ENCODE measurements at regions not wholly inside any gene's neighbourhood (a gene's known extent, or its start where the extent isn't known, plus 50 kb on each side); places are given as distances from the start of the nearest gene placed in this dataset.

GRCh38 chr1:38134294-38134755 is 87.7 kb upstream of the POU3F1 start:
- H3K27ac ChIP-seq (ENCODE audit: low read depth, low read length): no peak overlapping the region
- H3K4me1 ChIP-seq (ENCODE audit: control insufficient read depth, insufficient read depth, low read length): peaks cover 34% of the 10 kb centered on the region
- H3K36me3 ChIP-seq (ENCODE audit: control insufficient read depth, insufficient read depth, low read length): no peaks in the 10 kb centered on the region
- H3K9me3 ChIP-seq (ENCODE audit: control insufficient read depth, insufficient read depth, low read depth, low read length): no peaks in the 10 kb centered on the region
- H3K9ac ChIP-seq (ENCODE audit: low read length): no peak overlapping the region
- no peak overlapping the region for H3K4me3 ChIP-seq (ENCODE audit: low read depth, low read length)
- peaks cover 36% of the 10 kb centered on the region for H3K27me3 ChIP-seq (ENCODE audit: control insufficient read depth, insufficient read depth, low read length)

- Histone ChIP-seq H3K4me1 (ENCODE audit: control insufficient read depth, insufficient read depth, low read length) (peaks cover 30% of the 10 kb centered on the region), H3K9ac (ENCODE audit: low read length) (no peak overlapping the region), H3K27ac (ENCODE audit: low read depth, low read length) (no peak overlapping the region), H3K9me3 (ENCODE audit: control insufficient read depth, insufficient read depth, low read depth, low read length) (no peaks in the 10 kb centered on the region), H3K27me3 (ENCODE audit: control insufficient read depth, insufficient read depth, low read length) (peaks cover 36% of the 10 kb centered on the region), H3K36me3 (ENCODE audit: control insufficient read depth, insufficient read depth, low read length) (no peaks in the 10 kb centered on the region), H3K4me3 (ENCODE audit: low read depth, low read length) (no peak overlapping the region)
Observed at GRCh38 chr1:38133756-38134155, 87.2 kb upstream of the POU3F1 start.

- Histone ChIP-seq H3K9ac (ENCODE audit: low read length) (no peak overlapping the region), H3K27me3 (ENCODE audit: control insufficient read depth, insufficient read depth, low read length) (peaks cover 35% of the 10 kb centered on the region)
Observed at GRCh38 chr1:38133304-38133703, 86.7 kb upstream of the POU3F1 start.

GRCh38 chr1:38132681-38133080 is 86.1 kb upstream of the POU3F1 start:
- peaks cover 24% of the 10 kb centered on the region; the same call in 1 of the 2 replicates for H3K4me1 ChIP-seq (ENCODE audit: control insufficient read depth, insufficient read depth, low read length)
- no peak overlapping the region for H3K4me3 ChIP-seq (ENCODE audit: low read depth, low read length)
- no peaks in the 10 kb centered on the region for H3K36me3 ChIP-seq (ENCODE audit: control insufficient read depth, insufficient read depth, low read length)
- peaks cover 34% of the 10 kb centered on the region for H3K27me3 ChIP-seq (ENCODE audit: control insufficient read depth, insufficient read depth, low read length)
- no peak overlapping the region for H3K9ac ChIP-seq (ENCODE audit: low read length)
- H3K9me3 ChIP-seq (ENCODE audit: control insufficient read depth, insufficient read depth, low read depth, low read length): no peaks in the 10 kb centered on the region
- no peak overlapping the region for H3K27ac ChIP-seq (ENCODE audit: low read depth, low read length)

More at GRCh38 chr1:38133304-38133703, 86.7 kb upstream of the POU3F1 start:
- Histone ChIP-seq H3K36me3 (ENCODE audit: control insufficient read depth, insufficient read depth, low read length) (no peaks in the 10 kb centered on the region), H3K9me3 (ENCODE audit: control insufficient read depth, insufficient read depth, low read depth, low read length) (no peaks in the 10 kb centered on the region), H3K4me1 (ENCODE audit: control insufficient read depth, insufficient read depth, low read length) (peaks cover 25% of the 10 kb centered on the region; the same call in 1 of the 2 replicates), H3K4me3 (ENCODE audit: low read depth, low read length) (no peak overlapping the region), H3K27ac (ENCODE audit: low read depth, low read length) (no peak overlapping the region)

- Histone ChIP-seq H3K9me3 (ENCODE audit: control insufficient read depth, insufficient read depth, low read depth, low read length) (no peaks in the 10 kb centered on the region), H3K27ac (ENCODE audit: low read depth, low read length) (no peak overlapping the region), H3K9ac (ENCODE audit: low read length) (no peak overlapping the region), H3K4me3 (ENCODE audit: low read depth, low read length) (no peak overlapping the region), H3K4me1 (ENCODE audit: control insufficient read depth, insufficient read depth, low read length) (peaks cover 17% of the 10 kb centered on the region; the same call in 1 of the 2 replicates), H3K27me3 (ENCODE audit: control insufficient read depth, insufficient read depth, low read length) (peaks cover 20% of the 10 kb centered on the region), H3K36me3 (ENCODE audit: control insufficient read depth, insufficient read depth, low read length) (no peaks in the 10 kb centered on the region)
Observed at GRCh38 chr1:38131024-38131585, 84.5 kb upstream of the POU3F1 start.

GRCh38 chr1:38129971-38130370 is 83.4 kb upstream of the POU3F1 start:
- no peak overlapping the region for H3K9ac ChIP-seq (ENCODE audit: low read length)
- H3K4me1 ChIP-seq (ENCODE audit: control insufficient read depth, insufficient read depth, low read length): peaks cover 11% of the 10 kb centered on the region; the same call in 1 of the 2 replicates
- no peaks in the 10 kb centered on the region for H3K9me3 ChIP-seq (ENCODE audit: control insufficient read depth, insufficient read depth, low read depth, low read length)
- H3K27ac ChIP-seq (ENCODE audit: low read depth, low read length): no peak overlapping the region
- peaks cover 9% of the 10 kb centered on the region for H3K27me3 ChIP-seq (ENCODE audit: control insufficient read depth, insufficient read depth, low read length)
- H3K4me3 ChIP-seq (ENCODE audit: low read depth, low read length): no peak overlapping the region
- H3K36me3 ChIP-seq (ENCODE audit: control insufficient read depth, insufficient read depth, low read length): no peaks in the 10 kb centered on the region

- Histone ChIP-seq H3K27me3 (ENCODE audit: control insufficient read depth, insufficient read depth, low read length) (peaks cover 4% of the 10 kb centered on the region; the same call in 1 of the 2 replicates), H3K36me3 (ENCODE audit: control insufficient read depth, insufficient read depth, low read length) (no peaks in the 10 kb centered on the region), H3K9me3 (ENCODE audit: control insufficient read depth, insufficient read depth, low read depth, low read length) (no peaks in the 10 kb centered on the region), H3K4me1 (ENCODE audit: control insufficient read depth, insufficient read depth, low read length) (peaks cover 13% of the 10 kb centered on the region; the same call in 1 of the 2 replicates), H3K27ac (ENCODE audit: low read depth, low read length) (no peak overlapping the region), H3K4me3 (ENCODE audit: low read depth, low read length) (no peak overlapping the region), H3K9ac (ENCODE audit: low read length) (no peak overlapping the region)
Observed at GRCh38 chr1:38129473-38129872, 82.9 kb upstream of the POU3F1 start.

- Histone ChIP-seq H3K27ac (ENCODE audit: low read depth, low read length) (no peak overlapping the region), H3K4me3 (ENCODE audit: low read depth, low read length) (no peak overlapping the region), H3K27me3 (ENCODE audit: control insufficient read depth, insufficient read depth, low read length) (no peaks in the 10 kb centered on the region), H3K4me1 (ENCODE audit: control insufficient read depth, insufficient read depth, low read length) (peaks cover 13% of the 10 kb centered on the region; the same call in 1 of the 2 replicates), H3K9me3 (ENCODE audit: control insufficient read depth, insufficient read depth, low read depth, low read length) (no peaks in the 10 kb centered on the region), H3K36me3 (ENCODE audit: control insufficient read depth, insufficient read depth, low read length) (no peaks in the 10 kb centered on the region), H3K9ac (ENCODE audit: low read length) (no peak overlapping the region)
Observed at GRCh38 chr1:38128926-38129453, 82.4 kb upstream of the POU3F1 start.

GRCh38 chr1:38128511-38128910 is 81.9 kb upstream of the POU3F1 start:
- Histone ChIP-seq H3K4me3 (ENCODE audit: low read depth, low read length) (no peak overlapping the region), H3K27me3 (ENCODE audit: control insufficient read depth, insufficient read depth, low read length) (no peaks in the 10 kb centered on the region), H3K27ac (ENCODE audit: low read depth, low read length) (no peak overlapping the region), H3K4me1 (ENCODE audit: control insufficient read depth, insufficient read depth, low read length) (peaks cover 14% of the 10 kb centered on the region; the same call in 1 of the 2 replicates), H3K9ac (ENCODE audit: low read length) (no peak overlapping the region), H3K9me3 (ENCODE audit: control insufficient read depth, insufficient read depth, low read depth, low read length) (no peaks in the 10 kb centered on the region), H3K36me3 (ENCODE audit: control insufficient read depth, insufficient read depth, low read length) (no peaks in the 10 kb centered on the region)

- no peaks in the 10 kb centered on the region for H3K27me3 ChIP-seq (ENCODE audit: control insufficient read depth, insufficient read depth, low read length)
- no peak overlapping the region for H3K9ac ChIP-seq (ENCODE audit: low read length)
- H3K27ac ChIP-seq (ENCODE audit: low read depth, low read length): no peak overlapping the region
- H3K4me3 ChIP-seq (ENCODE audit: low read depth, low read length): no peak overlapping the region
- peaks cover 16% of the 10 kb centered on the region; the same call in 1 of the 2 replicates for H3K4me1 ChIP-seq (ENCODE audit: control insufficient read depth, insufficient read depth, low read length)
- H3K9me3 ChIP-seq (ENCODE audit: control insufficient read depth, insufficient read depth, low read depth, low read length): no peaks in the 10 kb centered on the region
- no peaks in the 10 kb centered on the region for H3K36me3 ChIP-seq (ENCODE audit: control insufficient read depth, insufficient read depth, low read length)
Observed at GRCh38 chr1:38127428-38127827, 80.8 kb upstream of the POU3F1 start.

GRCh38 chr1:38126970-38127369 is 80.4 kb upstream of the POU3F1 start:
- Histone ChIP-seq H3K4me1 (ENCODE audit: control insufficient read depth, insufficient read depth, low read length) (peaks cover 16% of the 10 kb centered on the region; the same call in 1 of the 2 replicates), H3K27me3 (ENCODE audit: control insufficient read depth, insufficient read depth, low read length) (no peaks in the 10 kb centered on the region), H3K36me3 (ENCODE audit: control insufficient read depth, insufficient read depth, low read length) (no peaks in the 10 kb centered on the region), H3K9me3 (ENCODE audit: control insufficient read depth, insufficient read depth, low read depth, low read length) (no peaks in the 10 kb centered on the region), H3K4me3 (ENCODE audit: low read depth, low read length) (no peak overlapping the region), H3K27ac (ENCODE audit: low read depth, low read length) (no peak overlapping the region), H3K9ac (ENCODE audit: low read length) (no peak overlapping the region)
